ENCODE measurements at regions not wholly inside any gene's neighbourhood (a gene's known extent, or its start where the extent isn't known, plus 50 kb on each side); places are given as distances from the start of the nearest gene placed in this dataset.

- Mint-ChIP-seq H3K27me3 (ENCODE audit: low read depth) (no peaks in the 10 kb centered on the region), H3K4me3 (no peak overlapping the region), H3K27ac (no peak overlapping the region), H3K4me1 (peaks cover 11% of the 10 kb centered on the region), H3K36me3 (no peaks in the 10 kb centered on the region), H3K9me3 (no peaks in the 10 kb centered on the region)
- DNase-seq (ENCODE audit: low spot score in 2 of 2, unreplicated experiment in 2 of 2) = no peak
- TF ChIP-seq CTCF (IDR thresholded peaks at IDR 0.05; ENCODE audit: unreplicated experiment) = no peak
Observed at GRCh38 chr3:23665741-23666140, 140.0 kb upstream of the UBE2E1 start.

GRCh38 chr3:23666818-23667217, 138.9 kb upstream of the UBE2E1 start:
- DNase-seq (ENCODE audit: low spot score in 2 of 2, unreplicated experiment in 2 of 2) = no peak
- Mint-ChIP-seq H3K4me1 (peaks cover 11% of the 10 kb centered on the region), H3K27ac (no peak overlapping the region), H3K27me3 (ENCODE audit: low read depth) (no peaks in the 10 kb centered on the region), H3K36me3 (no peaks in the 10 kb centered on the region), H3K9me3 (no peaks in the 10 kb centered on the region), H3K4me3 (no peak overlapping the region)
- no peak for TF ChIP-seq CTCF (IDR thresholded peaks at IDR 0.05; ENCODE audit: unreplicated experiment)

- Mint-ChIP-seq H3K4me3 (no peak overlapping the region), H3K4me1 (peaks cover 11% of the 10 kb centered on the region), H3K27me3 (ENCODE audit: low read depth) (no peaks in the 10 kb centered on the region), H3K9me3 (no peaks in the 10 kb centered on the region), H3K27ac (no peak overlapping the region), H3K36me3 (no peaks in the 10 kb centered on the region)
- no peak for DNase-seq (ENCODE audit: low spot score in 2 of 2, unreplicated experiment in 2 of 2)
- no peak for TF ChIP-seq CTCF (IDR thresholded peaks at IDR 0.05; ENCODE audit: unreplicated experiment)
Observed at GRCh38 chr3:23667536-23668429, 138.0 kb upstream of the UBE2E1 start.

GRCh38 chr3:23668430-23668904, 137.3 kb upstream of the UBE2E1 start:
- no peaks in the 10 kb centered on the region for H3K27me3 Mint-ChIP-seq (ENCODE audit: low read depth)
- no peak overlapping the region for H3K27ac Mint-ChIP-seq
- no peaks in the 10 kb centered on the region for H3K36me3 Mint-ChIP-seq
- H3K4me3 Mint-ChIP-seq = no peak overlapping the region
- TF ChIP-seq CTCF (IDR thresholded peaks at IDR 0.05; ENCODE audit: unreplicated experiment) = no peak
- no peak for DNase-seq (ENCODE audit: low spot score in 2 of 2, unreplicated experiment in 2 of 2)
- H3K9me3 Mint-ChIP-seq = no peaks in the 10 kb centered on the region
- H3K4me1 Mint-ChIP-seq = peaks cover 11% of the 10 kb centered on the region

- Mint-ChIP-seq H3K9me3 (no peaks in the 10 kb centered on the region), H3K27ac (no peak overlapping the region)
Observed at GRCh38 chr3:23669541-23670255, 136.1 kb upstream of the UBE2E1 start.

More at GRCh38 chr3:23669541-23670255, 136.1 kb upstream of the UBE2E1 start:
- Mint-ChIP-seq H3K36me3 (no peaks in the 10 kb centered on the region), H3K27me3 (ENCODE audit: low read depth) (no peaks in the 10 kb centered on the region), H3K4me3 (no peak overlapping the region), H3K4me1 (peaks cover 11% of the 10 kb centered on the region)
- no peak for DNase-seq (ENCODE audit: low spot score in 2 of 2, unreplicated experiment in 2 of 2)
- TF ChIP-seq CTCF (IDR thresholded peaks at IDR 0.05; ENCODE audit: unreplicated experiment) = no peak

Measured in mesothelial cell of epicardium (in vitro differentiated cells).